Urinary bladder (tissue), 3 donors: ENCODE measurements at regions not wholly inside any gene's neighbourhood (a gene's known extent, or its start where the extent isn't known, plus 50 kb on each side); places are given as distances from the start of the nearest gene placed in this dataset.
A peak's percentile ranks its signal among the peaks of the same experiment; 100 is the strongest.

ENCODE experiments used
- DNase-seq: peaks from one replicate; pipeline ENCODE4 v3.0.0-alpha.2; 2015; ENCODE audit errors: extremely low spot score
- H3K27ac ChIP-seq: one replicate; pipeline ENCODE4 v1.5.1; 2013; ENCODE audit warnings: low read depth, mild to moderate bottlenecking, moderate library complexity
- H3K36me3 ChIP-seq: one replicate; pipeline ENCODE4 v1.6.1; 2013; ENCODE audit warnings: mild to moderate bottlenecking, moderate library complexity; ENCODE audit not compliant: insufficient read depth
- H3K4me1 ChIP-seq: one replicate; pipeline ENCODE4 v1.6.1; 2013; ENCODE audit warnings: mild to moderate bottlenecking, moderate library complexity; ENCODE audit not compliant: insufficient read depth
- H3K4me3 ChIP-seq: one replicate; pipeline ENCODE4 v1.5.1; 2013; ENCODE audit warnings: low read depth, low read length
- WGBS: extraction: QIAGEN DNeasy Blood & Tissue Kit; methylation state at CpG from one replicate; pipeline ENCODE4 v1.1.7; 2013; 5-methylcytosine and 5-hydroxymethylcytosine counted together
- donor health status: healthy with polysubstance abuse.
- donor health status: healthy.

- no peaks in the 10 kb centered on the region for H3K4me1 ChIP-seq
- H3K4me3 ChIP-seq, result no peak overlapping the region
- WGBS, result 75% methylated on average over 2 of the region's 2 CpGs
Observed at GRCh38 chr11:37721485-37721884, 1123.4 kb upstream of the RAG2 start.

GRCh38 chr11:37718431-37718999 lies 1120.5 kb upstream of the RAG2 start:
- Histone ChIP-seq H3K36me3 (no peaks in the 10 kb centered on the region), H3K4me3 (no peak overlapping the region), H3K4me1 (no peaks in the 10 kb centered on the region), H3K27ac (no peak overlapping the region)
- WGBS, result 82% methylated on average over 1 of the region's 1 CpG
- DNase-seq, result no peak

More at GRCh38 chr11:37721485-37721884, 1123.4 kb upstream of the RAG2 start:
- Histone ChIP-seq H3K27ac (no peak overlapping the region), H3K36me3 (no peaks in the 10 kb centered on the region)
- DNase-seq, result no peak

- Histone ChIP-seq H3K4me3 (no peak overlapping the region), H3K36me3 (no peaks in the 10 kb centered on the region), H3K4me1 (no peaks in the 10 kb centered on the region), H3K27ac (no peak overlapping the region)
- WGBS, result 46% methylated on average over 3 of the region's 3 CpGs
- no peak for DNase-seq
Observed at GRCh38 chr11:37712251-37712650, 1114.2 kb upstream of the RAG2 start.

GRCh38 chr11:37710031-37710430 lies 1112.0 kb upstream of the RAG2 start:
- DNase-seq, result peak; percentile 28
- Histone ChIP-seq H3K36me3 (no peaks in the 10 kb centered on the region), H3K4me3 (no peak overlapping the region), H3K27ac (no peak overlapping the region), H3K4me1 (no peaks in the 10 kb centered on the region)
- 17% methylated on average over 1 of the region's 1 CpG for WGBS

GRCh38 chr11:37704791-37705190 lies 1106.8 kb upstream of the RAG2 start:
- no peak overlapping the region for H3K27ac ChIP-seq
- H3K4me3 ChIP-seq, result no peak overlapping the region
- no peaks in the 10 kb centered on the region for H3K4me1 ChIP-seq
- no peak for DNase-seq
- no peaks in the 10 kb centered on the region for H3K36me3 ChIP-seq
- 78% methylated on average over 2 of the region's 2 CpGs for WGBS

- DNase-seq, result no peak
- Histone ChIP-seq H3K27ac (no peak overlapping the region), H3K36me3 (no peaks in the 10 kb centered on the region), H3K4me1 (no peaks in the 10 kb centered on the region), H3K4me3 (no peak overlapping the region)
- 54% methylated on average over 2 of the region's 2 CpGs for WGBS
Observed at GRCh38 chr11:37699644-37700043, 1101.6 kb upstream of the RAG2 start.

GRCh38 chr11:37695283-37695682 lies 1097.2 kb upstream of the RAG2 start:
- no peaks in the 10 kb centered on the region for H3K4me1 ChIP-seq
- H3K27ac ChIP-seq, result no peak overlapping the region

GRCh38 chr11:37689951-37690350 lies 1091.9 kb upstream of the RAG2 start:
- Histone ChIP-seq H3K4me3 (no peak overlapping the region), H3K4me1 (no peaks in the 10 kb centered on the region), H3K27ac (no peak overlapping the region), H3K36me3 (no peaks in the 10 kb centered on the region)
- no peak for DNase-seq
- WGBS, result 39% methylated on average over 2 of the region's 2 CpGs

More at GRCh38 chr11:37695283-37695682, 1097.2 kb upstream of the RAG2 start:
- H3K36me3 ChIP-seq, result no peaks in the 10 kb centered on the region
- no peak overlapping the region for H3K4me3 ChIP-seq
- no peak for DNase-seq

GRCh38 chr11:37688456-37688855 lies 1090.4 kb upstream of the RAG2 start:
- WGBS, result 49% methylated on average over 2 of the region's 2 CpGs
- Histone ChIP-seq H3K4me1 (no peaks in the 10 kb centered on the region), H3K4me3 (no peak overlapping the region), H3K27ac (no peak overlapping the region), H3K36me3 (no peaks in the 10 kb centered on the region)
- DNase-seq, result no peak

GRCh38 chr11:37687130-37687529 lies 1089.1 kb upstream of the RAG2 start:
- no peak for DNase-seq
- Histone ChIP-seq H3K4me1 (no peaks in the 10 kb centered on the region), H3K4me3 (no peak overlapping the region), H3K36me3 (no peaks in the 10 kb centered on the region), H3K27ac (no peak overlapping the region)

- Histone ChIP-seq H3K27ac (no peak overlapping the region), H3K36me3 (no peaks in the 10 kb centered on the region), H3K4me3 (no peak overlapping the region), H3K4me1 (no peaks in the 10 kb centered on the region)
- no peak for DNase-seq
Observed at GRCh38 chr11:37671321-37671720, 1073.3 kb upstream of the RAG2 start.

- no peaks in the 10 kb centered on the region for H3K4me1 ChIP-seq
- no peak for DNase-seq
- H3K36me3 ChIP-seq, result no peaks in the 10 kb centered on the region
- H3K27ac ChIP-seq, result no peak overlapping the region
- 71% methylated on average over 2 of the region's 2 CpGs for WGBS
- no peak overlapping the region for H3K4me3 ChIP-seq
Observed at GRCh38 chr11:37666960-37667359, 1068.9 kb upstream of the RAG2 start.

- Histone ChIP-seq H3K4me1 (no peaks in the 10 kb centered on the region), H3K4me3 (no peak overlapping the region), H3K27ac (no peak overlapping the region), H3K36me3 (no peaks in the 10 kb centered on the region)
- DNase-seq, result no peak
- WGBS, result 99% methylated on average over 1 of the region's 1 CpG
Observed at GRCh38 chr11:37657645-37658044, 1059.6 kb upstream of the RAG2 start.

GRCh38 chr11:37647767-37648166 lies 1049.7 kb upstream of the RAG2 start:
- H3K36me3 ChIP-seq, result no peaks in the 10 kb centered on the region
- no peak overlapping the region for H3K27ac ChIP-seq
- H3K4me3 ChIP-seq, result no peak overlapping the region
- H3K4me1 ChIP-seq, result no peaks in the 10 kb centered on the region
- no peak for DNase-seq
- WGBS, result 57% methylated on average over 1 of the region's 1 CpG

GRCh38 chr11:37643968-37644367 lies 1045.9 kb upstream of the RAG2 start:
- WGBS, result 91% methylated on average over 2 of the region's 2 CpGs
- Histone ChIP-seq H3K4me3 (no peak overlapping the region), H3K36me3 (no peaks in the 10 kb centered on the region), H3K4me1 (no peaks in the 10 kb centered on the region), H3K27ac (no peak overlapping the region)
- no peak for DNase-seq
